Liver (tissue), 3 donors: ENCODE measurements at regions not wholly inside any gene's neighbourhood (a gene's known extent, or its start where the extent isn't known, plus 50 kb on each side); places are given as distances from the start of the nearest gene placed in this dataset.

Experiments
- RAD21 ChIP-seq, 2 donors: IDR thresholded peaks; 2 replicates each; pipeline ENCODE4 v1.6.1; 2016; ENCODE audit warnings: antibody characterized with exemption in 2 of 2, mild to moderate bottlenecking in 2 of 2
- SP1 ChIP-seq: IDR thresholded peaks from 2 replicates; pipeline ENCODE4 v1.6.1; 2018; ENCODE audit warnings: antibody characterized with exemption, mild to moderate bottlenecking
- TAF1 ChIP-seq: conservative IDR thresholded peaks from 2 replicates; pipeline ENCODE4 v1.6.1; 2016; ENCODE audit warnings: antibody characterized with exemption, mild to moderate bottlenecking
- TF ChIP-seq, protein P1 (sequence below): fragments of 150-350 bp; IDR thresholded peaks from 2 replicates; pipeline ENCODE4 v1.5.1; 2017; ENCODE audit warnings: improper control_type of control experiment, low read depth, low read length; ENCODE audit not compliant: missing input control
- donor health status: healthy.
- donor health status: healthy.

DNA sequence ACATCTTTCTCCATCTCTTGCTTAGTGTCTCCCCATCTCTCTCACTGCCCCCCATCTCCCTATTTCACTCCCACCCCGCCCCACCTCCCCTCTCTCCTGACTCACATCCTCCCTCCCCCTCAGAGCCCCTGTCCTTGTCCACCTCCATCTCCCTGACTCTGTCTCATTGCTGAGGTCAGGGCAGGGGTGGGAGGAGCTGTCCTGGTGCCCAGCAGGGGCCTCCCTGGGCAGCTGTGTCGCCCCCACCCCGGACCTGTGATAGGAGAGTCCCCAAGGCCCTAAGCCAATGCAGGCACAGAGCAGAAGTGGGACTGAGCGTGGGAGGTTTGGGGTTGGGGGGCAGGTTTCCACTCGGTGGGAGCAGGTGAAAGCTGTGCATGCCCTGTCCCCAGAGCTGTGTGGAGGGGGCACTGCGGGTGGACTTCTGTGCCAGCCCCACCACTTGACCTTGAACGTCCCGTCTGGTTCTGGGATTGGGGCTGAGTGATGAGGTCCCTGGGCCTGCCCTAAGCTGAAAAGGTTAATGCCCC lies 210.8 kb downstream of the TBC1D2B start:
- TF ChIP-seq, protein P1, sequence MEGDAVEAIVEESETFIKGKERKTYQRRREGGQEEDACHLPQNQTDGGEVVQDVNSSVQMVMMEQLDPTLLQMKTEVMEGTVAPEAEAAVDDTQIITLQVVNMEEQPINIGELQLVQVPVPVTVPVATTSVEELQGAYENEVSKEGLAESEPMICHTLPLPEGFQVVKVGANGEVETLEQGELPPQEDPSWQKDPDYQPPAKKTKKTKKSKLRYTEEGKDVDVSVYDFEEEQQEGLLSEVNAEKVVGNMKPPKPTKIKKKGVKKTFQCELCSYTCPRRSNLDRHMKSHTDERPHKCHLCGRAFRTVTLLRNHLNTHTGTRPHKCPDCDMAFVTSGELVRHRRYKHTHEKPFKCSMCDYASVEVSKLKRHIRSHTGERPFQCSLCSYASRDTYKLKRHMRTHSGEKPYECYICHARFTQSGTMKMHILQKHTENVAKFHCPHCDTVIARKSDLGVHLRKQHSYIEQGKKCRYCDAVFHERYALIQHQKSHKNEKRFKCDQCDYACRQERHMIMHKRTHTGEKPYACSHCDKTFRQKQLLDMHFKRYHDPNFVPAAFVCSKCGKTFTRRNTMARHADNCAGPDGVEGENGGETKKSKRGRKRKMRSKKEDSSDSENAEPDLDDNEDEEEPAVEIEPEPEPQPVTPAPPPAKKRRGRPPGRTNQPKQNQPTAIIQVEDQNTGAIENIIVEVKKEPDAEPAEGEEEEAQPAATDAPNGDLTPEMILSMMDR = no peak
- no peak for TF ChIP-seq TAF1
- no peak for TF ChIP-seq SP1
- TF ChIP-seq RAD21 (IDR thresholded peaks at IDR 0.05) = no peak
